OCI-LY7 (cell line): ENCODE measurements at regions not wholly inside any gene's neighbourhood (a gene's known extent, or its start where the extent isn't known, plus 50 kb on each side); places are given as distances from the start of the nearest gene placed in this dataset.
"Not testable (repeated sequence)": the region's sequence is repeated elsewhere in the genome, so short reads cannot be mapped to it uniquely, and the experiment has no call there.

Experiments used
- BruUV-seq: library from RNA; stranded (reverse); fragments of 400-500 nt; replicated peaks from 2 replicates; lab custom pipeline; 2021; lab: Mats Ljungman, UMichigan
- CTCF ChIA-PET: fragments of 300-600 bp; sonication (Branson Sonifier 250); formaldehyde crosslinking; loops from one replicate; lab custom pipeline; 2022; ENCODE audit warnings: antibody characterized with exemption; ENCODE audit not compliant: unreplicated experiment; lab: Charles Lee
- POLR2A ChIA-PET: fragments of 300-600 bp; sonication (Branson Sonifier 250); formaldehyde crosslinking; loops from one replicate; lab custom pipeline; 2022; ENCODE audit warnings: antibody characterized with exemption; lab: Charles Lee
- DNase-seq: peaks from one replicate; pipeline ENCODE4 v3.0.0-alpha.2; 2015; ENCODE audit warnings: low spot score
- H2AFZ ChIP-seq: fragments of 200-600 bp; sonication (generic), shearing (Covaris generic); 2 replicates; pipeline ENCODE4 v1.6.1; 2014; ENCODE audit warnings: mild to moderate bottlenecking, antibody characterized with exemption, low read length, moderate library complexity
- H3K27ac ChIP-seq: fragments of 200-600 bp; sonication (generic); 2 replicates; pipeline ENCODE4 v1.5.1; 2014; ENCODE audit warnings: mixed run types, low read depth, mild to moderate bottlenecking, moderate library complexity, low read length, inconsistent platforms; ENCODE audit not compliant: poor library complexity, severe bottlenecking
- H3K36me3 ChIP-seq: fragments of 200-600 bp; sonication (generic); 2 replicates; pipeline ENCODE4 v1.6.1; 2014; ENCODE audit warnings: mild to moderate bottlenecking, antibody characterized with exemption, low read length, moderate library complexity, mixed read lengths; ENCODE audit not compliant: insufficient read depth
- H3K4me1 ChIP-seq: fragments of 200-600 bp; sonication (generic); 2 replicates; pipeline ENCODE4 v1.5.1; 2014; ENCODE audit warnings: mild to moderate bottlenecking, low read length; ENCODE audit not compliant: insufficient read depth, poor library complexity, severe bottlenecking
- H3K4me2 ChIP-seq: fragments of 200-600 bp; sonication (generic); 2 replicates; pipeline ENCODE4 v1.6.1; 2014; ENCODE audit warnings: mild to moderate bottlenecking, low read length
- H3K4me3 ChIP-seq: fragments of 200-600 bp; sonication (generic); 2 replicates; pipeline ENCODE4 v1.5.1; 2014; ENCODE audit warnings: mild to moderate bottlenecking, low read depth, low read length; ENCODE audit not compliant: poor library complexity, severe bottlenecking
- H3K79me2 ChIP-seq: fragments of 200-600 bp; sonication (generic); 2 replicates; pipeline ENCODE4 v1.6.1; 2016; ENCODE audit warnings: low read depth, mild to moderate bottlenecking, low read length, moderate library complexity, mixed read lengths; ENCODE audit not compliant: insufficient read depth
- H3K9me2 ChIP-seq: fragments of 200-600 bp; sonication (generic); 2 replicates; pipeline ENCODE4 v1.6.1; 2016; ENCODE audit warnings: mild to moderate bottlenecking, low read length, mixed read lengths; ENCODE audit not compliant: insufficient read depth
- H3K9me3 ChIP-seq: fragments of 200-600 bp; sonication (generic); 2 replicates; pipeline ENCODE4 v1.6.1; 2014; ENCODE audit warnings: mild to moderate bottlenecking, mixed run types, low read length, mixed read lengths
- H4K20me1 ChIP-seq: fragments of 200-600 bp; sonication (generic); 2 replicates; pipeline ENCODE4 v1.6.1; 2014; ENCODE audit warnings: mild to moderate bottlenecking, antibody characterized with exemption, low read length, moderate library complexity, mixed read lengths; ENCODE audit not compliant: insufficient read depth
- EZH2phosphoT487 ChIP-seq: fragments of 200-600 bp; sonication (generic); IDR thresholded peaks from 2 replicates; pipeline ENCODE4 v1.6.1; 2018; ENCODE audit warnings: low read depth, borderline replicate concordance, mild to moderate bottlenecking, mixed run types, antibody characterized with exemption, low read length, moderate library complexity, mixed read lengths
- intact Hi-C: fragments of 100-400 bp; cut with micrococcal nuclease; formaldehyde crosslinking; loops from one replicate; pipeline ENCODE4 v1.10.0; 2022; ENCODE audit not compliant: unreplicated experiment
- TF ChIP-seq, protein P1 (sequence below): fragments of 200-600 bp; sonication (generic); conservative IDR thresholded peaks from 2 replicates; pipeline ENCODE4 v1.5.1; 2014; ENCODE audit warnings: mild to moderate bottlenecking, antibody characterized with exemption, low read length, moderate library complexity, mixed read lengths

GRCh38 chr6:100301731-100302130 lies 163.0 kb downstream of the SIM1 start:
- no peak overlapping the region for H3K4me2 ChIP-seq
- H3K4me3 ChIP-seq, result no peak overlapping the region
- no peak for DNase-seq
- no peak for TF ChIP-seq EZH2phosphoT487
- TF ChIP-seq, protein P1, sequence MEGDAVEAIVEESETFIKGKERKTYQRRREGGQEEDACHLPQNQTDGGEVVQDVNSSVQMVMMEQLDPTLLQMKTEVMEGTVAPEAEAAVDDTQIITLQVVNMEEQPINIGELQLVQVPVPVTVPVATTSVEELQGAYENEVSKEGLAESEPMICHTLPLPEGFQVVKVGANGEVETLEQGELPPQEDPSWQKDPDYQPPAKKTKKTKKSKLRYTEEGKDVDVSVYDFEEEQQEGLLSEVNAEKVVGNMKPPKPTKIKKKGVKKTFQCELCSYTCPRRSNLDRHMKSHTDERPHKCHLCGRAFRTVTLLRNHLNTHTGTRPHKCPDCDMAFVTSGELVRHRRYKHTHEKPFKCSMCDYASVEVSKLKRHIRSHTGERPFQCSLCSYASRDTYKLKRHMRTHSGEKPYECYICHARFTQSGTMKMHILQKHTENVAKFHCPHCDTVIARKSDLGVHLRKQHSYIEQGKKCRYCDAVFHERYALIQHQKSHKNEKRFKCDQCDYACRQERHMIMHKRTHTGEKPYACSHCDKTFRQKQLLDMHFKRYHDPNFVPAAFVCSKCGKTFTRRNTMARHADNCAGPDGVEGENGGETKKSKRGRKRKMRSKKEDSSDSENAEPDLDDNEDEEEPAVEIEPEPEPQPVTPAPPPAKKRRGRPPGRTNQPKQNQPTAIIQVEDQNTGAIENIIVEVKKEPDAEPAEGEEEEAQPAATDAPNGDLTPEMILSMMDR, result no peak
- H2AFZ ChIP-seq, result no peak overlapping the region
- intact Hi-C loops, result no loop called here
- H3K27ac ChIP-seq, result no peak overlapping the region
- H3K4me1 ChIP-seq, result no peaks in the 10 kb centered on the region
- no peaks in the 10 kb centered on the region for H3K79me2 ChIP-seq
- BruUV-seq, result no TSS peak
- ChIA-PET CTCF (no interaction called here), POLR2A (no interaction called here)
- H3K9me2 ChIP-seq, result no peaks in the 10 kb centered on the region
- no peaks in the 10 kb centered on the region for H3K36me3 ChIP-seq
- H3K9me3 ChIP-seq, result no peaks in the 10 kb centered on the region
- H4K20me1 ChIP-seq, result no peaks in the 10 kb centered on the region

GRCh38 chr6:100300221-100300736 lies 164.4 kb downstream of the SIM1 start:
- ChIA-PET POLR2A (no interaction called here), CTCF (no interaction called here)
- Histone ChIP-seq H3K9me3 (no peaks in the 10 kb centered on the region), H4K20me1 (no peaks in the 10 kb centered on the region), H3K36me3 (no peaks in the 10 kb centered on the region), H3K4me1 (no peaks in the 10 kb centered on the region), H3K79me2 (no peaks in the 10 kb centered on the region), H3K4me2 (no peak overlapping the region), H3K27ac (no peak overlapping the region), H2AFZ (no peak overlapping the region), H3K9me2 (no peaks in the 10 kb centered on the region), H3K4me3 (no peak overlapping the region)
- intact Hi-C loops, result no loop called here
- no TSS peak for BruUV-seq
- no peak for DNase-seq
- TF ChIP-seq, protein P1, result no peak
- TF ChIP-seq EZH2phosphoT487, result no peak

DNA sequence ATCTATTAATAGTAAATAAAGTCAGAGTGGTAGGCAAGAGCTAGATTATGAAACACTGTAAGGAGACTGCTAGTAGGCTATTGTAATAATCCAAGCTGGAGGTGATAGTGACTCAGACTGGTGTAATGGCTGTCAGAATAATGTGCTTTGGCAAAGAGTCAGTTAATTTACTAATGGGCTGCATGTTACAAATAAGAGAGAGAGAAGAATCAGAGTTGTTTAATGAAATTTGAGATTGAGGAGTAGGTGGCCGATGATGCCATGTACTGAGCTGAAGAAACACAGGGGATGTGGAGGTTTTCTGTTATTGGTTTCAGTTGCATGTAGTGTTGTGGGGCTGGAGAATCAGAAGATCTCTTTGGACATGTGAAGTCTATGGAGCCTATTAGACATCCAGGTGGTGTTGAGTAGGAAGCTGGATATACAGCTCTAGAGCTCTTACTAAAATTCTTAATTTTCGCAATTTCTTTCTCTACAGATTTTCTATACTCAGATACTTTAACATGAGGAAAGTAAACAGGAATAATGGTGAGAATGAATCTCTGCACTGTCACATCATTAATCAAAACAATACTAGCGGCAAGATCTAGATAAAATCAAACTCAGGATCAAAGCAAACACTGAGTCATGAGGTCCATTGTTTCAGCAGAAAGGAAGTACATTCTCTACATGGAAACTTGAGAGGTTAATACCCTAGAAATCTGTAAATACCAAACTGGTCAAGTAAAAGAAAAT lies 167.7 kb downstream of the SIM1 start:
- H3K27ac ChIP-seq, result no peak overlapping the region
- H3K4me2 ChIP-seq, result no peak overlapping the region
- intact Hi-C loops, result no loop called here
- no peak for TF ChIP-seq EZH2phosphoT487
- TF ChIP-seq, protein P1, result no peak
- H3K9me2 ChIP-seq, result no peaks in the 10 kb centered on the region
- no peaks in the 10 kb centered on the region for H3K36me3 ChIP-seq
- H4K20me1 ChIP-seq, result no peaks in the 10 kb centered on the region
- H3K79me2 ChIP-seq, result no peaks in the 10 kb centered on the region
- no peak for DNase-seq
- no peaks in the 10 kb centered on the region for H3K4me1 ChIP-seq
- BruUV-seq, result no TSS peak
- H3K4me3 ChIP-seq, result no peak overlapping the region
- POLR2A ChIA-PET, result interaction anchor here (0.6 to 1.1 kb wide), 4 partner anchors 10 to 231 kb away, joined by 3 to 4 read pairs (median 3); no protein-coding TSS in a partner anchor
- CTCF ChIA-PET, result no interaction called here
- no peak overlapping the region for H2AFZ ChIP-seq
- H3K9me3 ChIP-seq, result no peaks in the 10 kb centered on the region

DNA sequence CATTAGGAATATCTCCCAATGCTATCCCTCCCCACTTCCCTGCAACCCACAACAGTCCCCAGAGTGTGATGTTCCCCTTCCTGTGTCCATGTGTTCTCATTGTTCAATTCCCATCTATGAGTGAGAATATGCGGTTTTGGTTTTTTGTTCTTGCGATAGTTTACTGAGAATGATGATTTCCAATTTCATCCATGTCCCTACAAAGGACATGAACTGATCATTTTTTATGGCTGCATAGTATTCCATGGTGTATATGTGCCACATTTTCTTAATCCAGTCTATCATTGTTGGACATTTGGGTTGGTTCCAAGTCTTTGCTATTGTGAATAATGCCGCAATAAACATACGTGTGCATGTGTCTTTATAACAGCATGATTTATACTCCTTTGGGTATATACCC lies 169.5 kb downstream of the SIM1 start:
- H3K27ac ChIP-seq, H3K4me2 ChIP-seq, DNase-seq, H3K4me1 ChIP-seq, H4K20me1 ChIP-seq, H3K79me2 ChIP-seq, H3K36me3 ChIP-seq, H3K4me3 ChIP-seq, CTCF ChIA-PET, POLR2A ChIA-PET, intact Hi-C loops, BruUV-seq, H3K9me3 ChIP-seq, H2AFZ ChIP-seq, H3K9me2 ChIP-seq: not testable (repeated sequence)
